NCI-H2081 (cell line): ENCODE measurements at regions not wholly inside any gene's neighbourhood (a gene's known extent, or its start where the extent isn't known, plus 50 kb on each side); places are given as distances from the start of the nearest gene placed in this dataset.

ENCODE experiments used
- DNase-seq, 2 experiments: peaks; one replicate each; lab custom pipeline; 2025; lab: John Stamatoyannopoulos, UW

- no peak for DNase-seq
Measured at GRCh38 chr2:220963930-220964329, 608.2 kb downstream of the EPHA4 start.

GRCh38 chr2:220966636-220967035 lies 605.5 kb downstream of the EPHA4 start:
- DNase-seq: no peak

GRCh38 chr2:220969348-220969747 lies 602.8 kb downstream of the EPHA4 start:
- no peak for DNase-seq

- no peak for DNase-seq
Measured at GRCh38 chr2:220980966-220981675, 591.0 kb downstream of the EPHA4 start.

GRCh38 chr2:220981926-220982325 lies 590.2 kb downstream of the EPHA4 start:
- DNase-seq: no peak

GRCh38 chr2:220985561-220985960 lies 586.5 kb downstream of the EPHA4 start:
- DNase-seq: no peak

- no peak for DNase-seq
Measured at GRCh38 chr2:220987839-220988238, 584.3 kb downstream of the EPHA4 start.

GRCh38 chr2:220991972-220992371 lies 580.1 kb downstream of the EPHA4 start:
- DNase-seq: no peak

- no peak for DNase-seq
Measured at GRCh38 chr2:220994846-220995245, 577.3 kb downstream of the EPHA4 start.

- no peak for DNase-seq
Measured at GRCh38 chr2:220995581-220995980, 576.5 kb downstream of the EPHA4 start.

GRCh38 chr2:220998156-220998555 lies 573.9 kb downstream of the EPHA4 start:
- DNase-seq: no peak

GRCh38 chr2:220999356-220999755 lies 572.7 kb downstream of the EPHA4 start:
- no peak for DNase-seq

GRCh38 chr2:221001381-221001801 lies 570.7 kb downstream of the EPHA4 start:
- DNase-seq: no peak

GRCh38 chr2:221002101-221002685 lies 569.9 kb downstream of the EPHA4 start:
- DNase-seq: no peak

GRCh38 chr2:221005338-221005737 lies 566.8 kb downstream of the EPHA4 start:
- no peak for DNase-seq

GRCh38 chr2:221006084-221006483 lies 566.0 kb downstream of the EPHA4 start:
- DNase-seq: no peak

GRCh38 chr2:221016551-221016950 lies 555.6 kb downstream of the EPHA4 start:
- DNase-seq: no peak

- no peak for DNase-seq
Measured at GRCh38 chr2:221018262-221018661, 553.8 kb downstream of the EPHA4 start.

GRCh38 chr2:221019668-221020067 lies 552.4 kb downstream of the EPHA4 start:
- no peak for DNase-seq

- DNase-seq: no peak
Measured at GRCh38 chr2:221022554-221022953, 549.5 kb downstream of the EPHA4 start.

- DNase-seq: no peak
Measured at GRCh38 chr2:221025398-221025797, 546.7 kb downstream of the EPHA4 start.

- DNase-seq: no peak
Measured at GRCh38 chr2:221034026-221034701, 537.9 kb downstream of the EPHA4 start.

- DNase-seq: peak; percentile 49 to 81
Measured at GRCh38 chr2:221034973-221035372, 537.1 kb downstream of the EPHA4 start.
